Duodenal mucosa (tissue), 2 donors: ENCODE measurements at regions not wholly inside any gene's neighbourhood (a gene's known extent, or its start where the extent isn't known, plus 50 kb on each side); places are given as distances from the start of the nearest gene placed in this dataset.

ENCODE experiments used
- H3K27ac ChIP-seq: one replicate; pipeline ENCODE4 v1.7.0; 2013; ENCODE audit warnings: low read depth, low read length
- H3K27me3 ChIP-seq, 2 donors: one replicate each; pipeline ENCODE4 v1.7.0; 2013; ENCODE audit warnings: low read length in 2 of 2, control low read depth in 1 of 2; ENCODE audit not compliant: insufficient read depth in 2 of 2, control insufficient read depth in 1 of 2
- H3K36me3 ChIP-seq, 2 donors: one replicate each; pipeline ENCODE4 v1.7.0; 2013; ENCODE audit warnings: low read length in 2 of 2, control low read depth in 1 of 2; ENCODE audit not compliant: insufficient read depth in 2 of 2, control insufficient read depth in 1 of 2
- H3K4me1 ChIP-seq, 2 donors: one replicate each; pipeline ENCODE4 v1.7.0; 2013; ENCODE audit warnings: low read length in 2 of 2, control low read depth in 1 of 2; ENCODE audit not compliant: insufficient read depth in 2 of 2, control insufficient read depth in 1 of 2
- H3K4me3 ChIP-seq, 2 donors: one replicate each; pipeline ENCODE4 v1.7.0; 2013; ENCODE audit warnings: low read length in 2 of 2, low read depth in 1 of 2
- H3K9ac ChIP-seq, 2 donors: one replicate each; pipeline ENCODE4 v1.7.0; 2013; ENCODE audit warnings: low read length in 2 of 2, low read depth in 1 of 2
- H3K9me3 ChIP-seq, 2 donors: one replicate each; pipeline ENCODE4 v1.7.0; 2013; ENCODE audit warnings: low read length in 2 of 2, control low read depth in 1 of 2; ENCODE audit not compliant: control insufficient read depth in 1 of 2

DNA sequence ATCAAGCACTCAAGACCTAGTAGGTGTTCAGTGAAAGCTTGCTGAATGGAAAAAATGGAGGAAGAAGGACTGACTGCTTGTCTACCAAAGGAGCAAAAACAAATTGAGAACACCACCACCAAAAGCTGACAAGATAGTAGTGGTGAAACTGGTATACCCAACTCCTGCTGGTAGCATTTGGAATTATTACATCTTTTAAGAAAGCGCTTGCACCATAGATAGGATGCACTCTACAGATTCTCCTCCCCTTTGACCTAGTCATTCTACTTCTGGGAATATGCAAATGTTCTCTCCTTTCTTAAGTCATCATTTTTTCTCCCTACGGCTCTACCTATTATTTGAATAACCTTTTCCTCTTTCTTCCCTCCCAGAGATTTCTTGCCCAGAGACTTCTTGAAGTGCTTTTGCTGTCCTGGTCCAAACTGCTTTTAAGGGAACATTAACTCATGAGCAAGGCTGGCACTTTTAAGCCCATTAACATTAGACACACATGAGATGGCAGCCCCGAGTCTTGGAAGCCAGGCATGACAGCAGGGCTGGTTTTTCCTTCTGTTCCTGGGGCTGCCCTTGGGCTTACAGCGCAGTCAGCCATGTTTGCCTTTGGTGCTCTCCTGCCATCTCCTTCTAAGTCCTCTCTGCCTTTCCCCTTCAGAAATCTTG, 75.0 kb upstream of the TLE3 start:
- no peak overlapping the region for H3K4me3 ChIP-seq
- H3K9me3 ChIP-seq, result no peaks in the 10 kb centered on the region
- no peaks in the 10 kb centered on the region for H3K27me3 ChIP-seq
- H3K36me3 ChIP-seq, result no peaks in the 10 kb centered on the region
- H3K9ac ChIP-seq, result no peak overlapping the region
- H3K27ac ChIP-seq, result no peak overlapping the region
- H3K4me1 ChIP-seq, result peaks cover 5 to 9% of the 10 kb centered on the region in 2 donors

DNA sequence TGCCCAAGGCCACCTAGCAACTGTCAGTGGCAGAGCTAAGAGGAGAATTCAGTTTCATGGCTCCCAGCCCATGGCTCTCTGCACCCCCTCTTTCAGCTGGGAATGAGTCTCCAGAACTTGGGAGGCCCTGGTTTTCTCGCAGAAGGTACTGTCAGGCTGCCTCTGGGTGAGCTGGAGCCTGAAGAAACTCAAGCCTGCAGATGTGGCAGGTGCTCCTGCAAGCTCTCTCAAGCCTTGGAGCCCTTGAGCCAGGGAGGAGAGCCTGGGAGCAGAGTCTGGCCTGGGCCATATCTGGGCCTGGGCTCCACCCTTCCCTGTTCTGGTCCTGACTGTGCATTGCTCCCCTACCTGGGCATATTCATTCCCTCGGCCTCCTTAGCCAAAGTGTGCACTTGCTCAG, 74.4 kb upstream of the TLE3 start:
- Histone ChIP-seq H3K9ac (no peak overlapping the region), H3K27ac (no peak overlapping the region), H3K4me1 (peaks cover 5 to 9% of the 10 kb centered on the region in 2 donors), H3K9me3 (no peaks in the 10 kb centered on the region), H3K36me3 (no peaks in the 10 kb centered on the region), H3K27me3 (no peaks in the 10 kb centered on the region), H3K4me3 (no peak overlapping the region)

DNA sequence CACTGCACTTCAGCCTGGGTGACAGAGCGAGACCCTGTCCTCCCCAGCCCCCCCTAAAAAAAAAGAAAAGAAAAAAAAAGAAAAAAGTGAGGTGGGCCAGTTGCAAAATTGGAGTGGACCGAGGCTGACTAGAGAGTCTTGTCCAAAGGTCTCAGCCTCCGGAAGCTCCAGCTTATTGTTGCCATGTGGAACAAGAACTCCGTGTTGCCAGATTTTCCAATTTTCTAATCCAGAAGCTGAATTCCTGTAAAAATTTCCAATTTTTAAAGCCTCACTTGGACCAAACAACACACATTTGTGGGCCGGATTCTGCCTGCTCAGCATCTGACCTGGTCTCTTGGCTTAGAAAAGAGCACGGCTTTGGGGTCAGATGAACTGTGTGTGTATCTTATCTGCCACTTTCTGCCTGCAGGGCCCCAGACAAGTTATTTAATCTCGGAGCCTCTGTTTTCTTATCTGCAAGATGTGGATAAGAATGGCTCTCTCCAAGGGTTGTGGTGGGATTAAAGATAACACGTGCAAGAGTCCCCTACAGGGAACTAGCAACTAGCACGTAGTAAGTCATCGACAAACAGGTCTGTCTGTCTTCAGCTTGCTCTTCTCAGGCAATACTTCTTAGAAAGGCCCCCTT, 73.7 kb upstream of the TLE3 start:
- no peak overlapping the region for H3K9ac ChIP-seq
- no peaks in the 10 kb centered on the region for H3K36me3 ChIP-seq
- H3K27ac ChIP-seq, result no peak overlapping the region
- no peaks in the 10 kb centered on the region for H3K9me3 ChIP-seq
- H3K27me3 ChIP-seq, result no peaks in the 10 kb centered on the region
- peaks cover 5 to 11% of the 10 kb centered on the region in 2 donors for H3K4me1 ChIP-seq
- H3K4me3 ChIP-seq, result no peak overlapping the region

DNA sequence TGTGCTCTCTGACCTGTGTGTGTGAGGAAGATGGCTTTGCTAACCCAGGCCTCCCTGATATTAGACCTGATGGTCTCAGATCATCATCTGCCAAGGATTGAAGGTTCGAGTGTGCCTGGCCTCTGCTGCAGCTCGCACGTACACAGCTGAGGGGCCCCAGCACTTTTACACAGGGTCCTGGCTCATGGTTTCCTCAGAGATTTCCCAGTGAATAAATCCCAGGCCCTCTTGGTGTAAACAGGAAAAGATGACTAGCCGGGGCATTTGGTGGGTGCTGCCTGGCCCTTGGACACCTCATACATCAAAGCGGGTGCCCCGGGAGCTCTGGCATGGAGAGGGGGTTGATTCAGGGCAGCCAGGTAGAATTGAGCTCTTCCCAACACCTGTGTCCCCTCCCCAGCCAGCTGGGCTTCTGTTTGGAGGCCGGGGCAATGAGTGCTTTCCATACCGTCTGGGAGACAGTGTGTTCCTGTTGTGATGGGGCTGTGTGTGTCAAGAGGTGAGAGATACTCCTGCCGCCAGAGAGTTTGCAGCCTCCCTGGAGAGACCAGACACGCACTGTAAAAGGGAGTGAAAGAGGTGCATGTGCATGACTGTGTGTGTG, 72.5 kb upstream of the TLE3 start:
- Histone ChIP-seq H3K27ac (no peak overlapping the region), H3K9ac (no peak overlapping the region), H3K4me1 (peaks cover 14 to 21% of the 10 kb centered on the region in 2 donors), H3K27me3 (no peaks in the 10 kb centered on the region), H3K9me3 (no peaks in the 10 kb centered on the region), H3K36me3 (no peaks in the 10 kb centered on the region), H3K4me3 (no peak overlapping the region)

DNA sequence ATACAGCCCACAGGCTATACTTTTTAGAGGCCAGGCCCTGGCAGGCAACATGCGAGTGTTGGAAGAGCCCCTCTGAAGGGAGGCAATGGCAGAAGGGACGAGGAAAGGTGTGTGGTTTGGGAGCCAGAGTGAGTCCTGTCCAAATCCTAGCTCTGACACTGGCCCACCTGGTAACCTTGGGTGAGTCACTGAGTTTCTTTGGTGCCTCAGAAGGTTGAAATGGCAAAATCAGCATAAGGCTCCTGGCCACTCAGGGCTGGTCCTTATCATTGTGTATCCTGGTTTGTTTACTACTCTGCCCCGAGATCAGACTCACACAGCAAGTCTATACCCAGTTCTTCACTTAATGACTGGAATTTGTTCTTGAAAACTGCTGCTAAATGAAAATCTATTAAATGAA, 71.4 kb upstream of the TLE3 start:
- Histone ChIP-seq H3K4me1 (peaks cover 14 to 23% of the 10 kb centered on the region in 2 donors), H3K27me3 (no peaks in the 10 kb centered on the region), H3K4me3 (no peak overlapping the region), H3K36me3 (no peaks in the 10 kb centered on the region), H3K9ac (no peak overlapping the region), H3K9me3 (no peaks in the 10 kb centered on the region), H3K27ac (no peak overlapping the region)

DNA sequence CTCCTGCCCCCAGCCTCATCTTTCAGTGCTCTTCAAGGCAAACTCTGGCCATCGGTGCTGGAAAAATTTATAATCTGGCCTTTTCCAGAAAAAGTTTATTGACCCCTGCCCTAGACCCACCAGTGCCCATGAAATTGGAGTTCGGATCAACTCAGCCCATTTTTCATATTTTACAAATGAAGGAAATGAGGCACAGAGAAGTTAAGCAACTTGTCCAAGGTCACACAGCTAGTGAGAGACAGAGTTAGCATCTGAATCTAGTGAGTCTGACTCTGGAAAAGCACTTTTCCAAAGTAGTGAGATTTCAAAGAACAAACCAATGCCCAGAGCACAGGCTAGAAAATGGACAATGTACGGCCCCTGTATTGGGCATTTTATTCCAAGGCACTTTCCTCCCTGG, 69.4 kb upstream of the TLE3 start:
- Histone ChIP-seq H3K9me3 (no peaks in the 10 kb centered on the region), H3K27ac (no peak overlapping the region), H3K9ac (no peak overlapping the region), H3K4me3 (no peak overlapping the region), H3K27me3 (no peaks in the 10 kb centered on the region), H3K36me3 (no peaks in the 10 kb centered on the region), H3K4me1 (peaks cover 13 to 22% of the 10 kb centered on the region in 2 donors)

DNA sequence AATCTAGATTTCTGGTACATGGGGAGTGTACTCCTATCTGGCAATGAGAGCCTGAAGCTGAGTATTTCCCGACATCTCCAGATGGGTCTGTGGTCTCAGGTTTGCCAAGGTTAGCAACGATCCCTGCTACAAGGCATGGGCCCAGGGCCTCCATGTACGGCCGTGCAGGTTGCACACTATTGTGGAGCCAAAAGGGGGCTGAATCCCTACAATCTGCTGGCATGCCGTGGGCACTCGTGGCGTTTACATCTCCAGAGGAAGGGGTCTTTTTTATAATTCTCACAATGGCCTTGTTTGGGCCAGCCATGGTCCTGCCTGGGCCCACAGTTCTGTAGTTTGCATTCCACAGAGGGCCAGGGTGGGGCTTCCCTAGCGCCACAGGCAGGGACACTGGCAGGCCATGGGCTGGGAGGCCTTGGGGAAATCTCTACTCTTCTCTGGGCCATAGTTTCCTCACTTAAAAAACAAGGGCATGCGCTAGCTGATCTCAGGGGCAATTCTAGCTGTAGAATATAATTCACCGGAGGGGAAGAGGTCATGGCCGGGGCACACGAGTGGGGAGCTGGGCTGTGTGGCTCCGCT, 68.9 kb upstream of the TLE3 start:
- Histone ChIP-seq H3K9ac (no peak overlapping the region), H3K9me3 (no peaks in the 10 kb centered on the region), H3K27ac (no peak overlapping the region), H3K4me1 (peaks cover 13 to 17% of the 10 kb centered on the region in 2 donors), H3K4me3 (no peak overlapping the region), H3K27me3 (no peaks in the 10 kb centered on the region), H3K36me3 (no peaks in the 10 kb centered on the region)

DNA sequence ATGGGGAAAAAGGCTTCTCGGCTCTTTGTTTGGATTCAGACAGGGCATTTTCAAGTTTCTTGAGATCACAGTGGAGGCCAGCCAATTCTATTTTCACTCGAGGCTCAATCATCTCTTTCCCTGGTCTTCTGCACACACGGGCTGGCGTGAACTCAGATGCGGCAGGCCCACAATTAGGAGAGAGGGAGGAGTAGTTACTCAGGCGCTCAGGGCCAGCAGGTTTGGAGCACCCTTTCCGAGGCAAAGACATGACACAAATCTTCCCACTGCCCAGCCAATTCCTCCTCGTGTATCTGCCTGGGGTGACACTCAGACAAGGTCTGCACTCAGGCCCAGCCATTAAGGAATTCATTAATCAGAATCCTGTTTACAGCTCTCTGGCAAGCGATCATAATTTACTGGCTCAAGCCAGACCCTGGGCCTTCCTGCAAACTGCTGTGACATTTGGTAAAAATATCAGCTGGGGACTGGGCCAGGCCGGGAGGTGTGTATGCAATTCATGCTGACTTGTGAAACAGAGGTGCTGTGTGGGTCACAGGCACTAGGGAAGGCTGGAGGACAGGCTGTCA, 68.1 kb upstream of the TLE3 start:
- H3K4me3 ChIP-seq, result no peak overlapping the region
- no peaks in the 10 kb centered on the region for H3K27me3 ChIP-seq
- H3K9me3 ChIP-seq, result no peaks in the 10 kb centered on the region
- H3K36me3 ChIP-seq, result no peaks in the 10 kb centered on the region
- peak overlapping the region; percentile 22 for H3K27ac ChIP-seq
- no peak overlapping the region for H3K9ac ChIP-seq
- peaks cover 13 to 17% of the 10 kb centered on the region in 2 donors for H3K4me1 ChIP-seq

DNA sequence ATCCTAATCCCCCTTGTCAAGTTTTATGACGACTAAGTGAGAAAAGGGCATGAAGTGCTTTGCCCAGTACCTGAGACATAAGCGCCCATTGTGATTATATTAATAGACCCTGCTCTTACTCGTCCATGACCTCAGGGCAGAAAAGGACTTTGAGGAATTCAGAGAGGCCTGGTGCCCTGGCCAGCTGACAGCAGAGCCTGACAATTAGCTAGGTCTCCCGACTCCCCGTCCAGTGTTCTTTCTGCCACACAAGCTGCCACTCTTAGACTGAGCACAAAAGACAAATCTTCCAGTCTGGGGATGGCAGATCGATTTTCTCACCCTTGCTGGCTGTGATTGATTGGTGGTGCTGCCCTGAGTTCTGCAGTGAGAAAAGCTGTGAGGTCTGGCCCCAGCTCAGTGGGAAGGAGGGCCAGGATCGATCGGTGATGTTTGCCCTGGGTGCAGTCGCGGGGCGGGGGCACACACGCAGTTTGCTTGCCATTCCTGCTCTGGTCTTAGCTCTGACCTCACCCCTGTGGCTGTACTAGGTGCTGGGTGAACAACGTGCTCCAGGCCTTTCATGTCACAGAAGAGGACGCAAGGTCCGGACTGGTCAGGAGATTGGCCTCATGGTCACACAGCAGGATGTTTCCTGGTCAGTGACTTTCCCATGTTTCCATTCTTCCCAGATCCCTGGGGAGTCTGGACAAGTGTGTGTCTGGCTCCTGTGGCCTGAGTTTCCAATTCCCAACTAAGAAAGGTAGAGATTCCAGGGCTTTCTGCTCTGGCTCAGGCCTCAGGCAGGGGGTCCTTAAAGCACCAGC, 67.4 kb upstream of the TLE3 start:
- no peaks in the 10 kb centered on the region for H3K9me3 ChIP-seq
- H3K4me3 ChIP-seq, result no peak overlapping the region
- no peaks in the 10 kb centered on the region for H3K36me3 ChIP-seq
- H3K4me1 ChIP-seq, result peaks cover 13 to 21% of the 10 kb centered on the region in 2 donors
- peak overlapping the region; percentile 22 for H3K27ac ChIP-seq
- H3K27me3 ChIP-seq, result no peaks in the 10 kb centered on the region
- H3K9ac ChIP-seq, result no peak overlapping the region
